ENCODE measurements at regions not wholly inside any gene's neighbourhood (a gene's known extent, or its start where the extent isn't known, plus 50 kb on each side); places are given as distances from the start of the nearest gene placed in this dataset.

DNA sequence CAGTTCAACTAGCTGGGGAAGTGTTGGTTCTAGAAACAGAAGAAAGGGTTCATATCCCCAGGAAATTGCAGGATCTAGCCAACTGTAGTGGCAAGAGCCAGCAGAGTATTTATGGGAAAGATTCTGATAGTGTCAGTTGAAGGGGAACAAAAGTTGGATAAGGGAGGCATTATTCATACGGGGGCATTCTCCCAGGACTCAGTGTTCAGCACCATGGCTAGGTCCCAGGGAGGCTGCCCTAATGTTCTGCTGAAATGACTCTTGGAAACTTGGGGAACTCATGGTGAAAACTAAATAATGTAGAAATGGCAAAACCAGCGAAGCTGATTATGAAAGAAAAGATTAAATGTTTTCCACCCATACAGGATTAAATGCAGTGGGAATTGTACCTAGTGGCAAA lies 543.7 kb downstream of the TRIB2 start:
- no peak for TF ChIP-seq CTCF (optimal IDR thresholded peaks at IDR 0.05 in 1 of 3, IDR thresholded peaks at IDR 0.05 in 1 of 3, conservative IDR thresholded peaks at IDR 0.05 in 1 of 3; ENCODE audit: extremely low read depth in 1 of 3, insufficient read depth in 2 of 3, low read length in 3 of 3)
- TF ChIP-seq EZH2 (IDR thresholded peaks at IDR 0.05; ENCODE audit: low read length) = no peak
